GM18873 (cell line): ENCODE measurements at regions not wholly inside any gene's neighbourhood (a gene's known extent, or its start where the extent isn't known, plus 50 kb on each side); places are given as distances from the start of the nearest gene placed in this dataset.
"Not testable (repeated sequence)": the region's sequence is repeated elsewhere in the genome, so short reads cannot be mapped to it uniquely, and the experiment has no call there.

ENCODE experiments used
- ATAC-seq: cut with Tn5 transposase; IDR thresholded peaks from one replicate; pipeline ENCODE4 v1.9.1; 2021; ENCODE audit warnings: mild to moderate bottlenecking, moderate library complexity, moderate number of reproducible peaks; ENCODE audit not compliant: unreplicated experiment, low FRiP score

DNA sequence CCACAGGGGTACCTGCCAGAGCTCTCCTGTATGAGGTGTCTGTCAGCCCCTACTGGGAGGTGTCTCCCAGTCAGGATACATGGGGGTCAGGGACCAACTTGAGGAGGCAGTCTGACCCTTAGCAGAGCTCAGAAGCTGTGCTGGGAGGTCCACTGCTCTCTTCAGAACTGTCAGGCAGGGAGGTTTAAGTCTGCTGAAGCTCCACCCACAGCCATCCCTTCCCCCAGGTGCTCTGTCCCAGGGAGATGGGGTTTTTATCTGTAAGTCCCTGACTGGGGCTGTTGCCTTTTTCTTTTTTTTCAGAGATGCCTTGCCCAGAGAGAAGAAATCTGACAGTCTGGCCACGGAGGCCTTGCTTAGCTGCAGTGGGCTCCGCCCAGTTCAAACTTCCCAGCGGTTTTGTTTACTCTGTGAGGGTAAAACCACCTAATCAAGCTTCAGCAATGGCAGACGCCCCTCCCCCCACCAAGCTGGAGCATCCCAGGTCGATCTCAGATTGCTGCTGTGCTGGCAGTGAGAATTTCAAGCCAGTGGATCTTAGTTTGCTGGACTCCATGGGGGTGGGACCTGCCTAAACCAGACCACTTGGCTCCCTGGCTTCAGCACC, 118.5 kb upstream of the RADX start:
- not testable (repeated sequence) for ATAC-seq

DNA sequence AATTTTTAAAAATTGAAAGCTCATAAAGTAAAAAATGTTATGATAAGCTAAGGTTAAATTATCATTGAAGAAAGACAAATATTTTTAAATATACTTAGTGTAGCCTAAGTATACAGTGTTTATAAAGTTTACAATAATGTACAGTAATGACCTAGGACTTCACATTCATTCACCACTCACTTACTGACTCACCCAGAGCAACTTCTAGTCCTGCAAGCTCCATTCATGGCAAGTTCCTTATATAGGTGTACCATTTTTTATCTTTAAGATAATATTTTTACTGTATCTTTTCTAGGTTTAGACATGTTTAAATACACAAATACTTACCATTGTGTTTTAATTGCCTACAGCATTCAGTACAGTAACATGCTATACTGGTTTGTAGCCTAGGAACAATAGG, 112.3 kb upstream of the RADX start:
- ATAC-seq, result no peak

DNA sequence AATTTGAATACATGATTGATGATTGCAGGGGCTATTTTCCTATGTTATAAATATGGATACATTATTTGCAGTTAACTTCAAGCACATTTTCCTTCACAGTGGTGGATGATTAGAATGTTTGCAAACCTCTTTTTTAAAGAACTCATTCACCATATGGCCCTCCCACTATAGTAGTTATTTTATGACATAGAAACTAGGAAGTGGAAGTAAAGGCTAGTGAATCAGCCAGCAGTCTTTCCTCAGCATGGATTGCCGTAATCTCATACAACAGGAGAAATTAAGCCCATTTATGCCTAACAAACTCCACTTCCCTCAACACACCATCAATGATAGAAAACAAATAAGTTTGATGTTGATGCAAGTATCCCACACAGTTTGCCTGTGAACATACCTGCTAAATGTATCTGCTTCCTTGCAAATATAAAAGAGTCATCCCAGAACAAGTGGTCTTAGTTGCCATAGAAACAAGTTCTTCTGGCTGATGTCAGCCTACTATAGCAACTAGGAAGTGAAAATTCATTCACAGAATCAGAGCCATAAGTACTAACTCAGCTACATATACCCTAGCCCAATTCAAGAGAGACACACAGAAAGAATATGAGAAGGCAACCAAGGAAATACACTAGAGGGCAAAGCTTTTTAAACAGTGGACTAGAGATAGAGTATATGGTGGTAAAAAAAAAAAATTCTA, 100.9 kb upstream of the RADX start:
- no peak for ATAC-seq
